ENCODE measurements at regions not wholly inside any gene's neighbourhood (a gene's known extent, or its start where the extent isn't known, plus 50 kb on each side); places are given as distances from the start of the nearest gene placed in this dataset.

- DNase-seq (ENCODE audit: low spot score): no peak
Measured at GRCh38 chr7:118022546-118022945, 149.3 kb upstream of the CTTNBP2 start.

- no peak for DNase-seq (ENCODE audit: low spot score)
Measured at GRCh38 chr7:118026791-118027190, 153.6 kb upstream of the CTTNBP2 start.

- no peak for DNase-seq (ENCODE audit: low spot score)
Measured at GRCh38 chr7:118028226-118028625, 155.0 kb upstream of the CTTNBP2 start.

- DNase-seq (ENCODE audit: low spot score): no peak
Measured at GRCh38 chr7:118029826-118030422, 154.0 kb upstream of the LSM8 start.

GRCh38 chr7:118033273-118033672 lies 150.7 kb upstream of the LSM8 start:
- DNase-seq (ENCODE audit: low spot score): no peak

GRCh38 chr7:118039963-118040489 lies 143.9 kb upstream of the LSM8 start:
- DNase-seq (ENCODE audit: low spot score): no peak

GRCh38 chr7:118040562-118040961 lies 143.4 kb upstream of the LSM8 start:
- no peak for DNase-seq (ENCODE audit: low spot score)

GRCh38 chr7:118041251-118041878 lies 142.6 kb upstream of the LSM8 start:
- DNase-seq (ENCODE audit: low spot score): no peak

GRCh38 chr7:118045629-118046028 lies 138.3 kb upstream of the LSM8 start:
- DNase-seq (ENCODE audit: low spot score): no peak

GRCh38 chr7:118046086-118046485 lies 137.9 kb upstream of the LSM8 start:
- DNase-seq (ENCODE audit: low spot score): no peak

- DNase-seq (ENCODE audit: low spot score): no peak
Measured at GRCh38 chr7:118046801-118047200, 137.2 kb upstream of the LSM8 start.

- no peak for DNase-seq (ENCODE audit: low spot score)
Measured at GRCh38 chr7:118052336-118052735, 131.6 kb upstream of the LSM8 start.

- DNase-seq (ENCODE audit: low spot score): no peak
Measured at GRCh38 chr7:118053353-118053752, 130.6 kb upstream of the LSM8 start.

GRCh38 chr7:118054529-118054928 lies 129.4 kb upstream of the LSM8 start:
- no peak for DNase-seq (ENCODE audit: low spot score)

GRCh38 chr7:118055647-118056046 lies 128.3 kb upstream of the LSM8 start:
- no peak for DNase-seq (ENCODE audit: low spot score)

- no peak for DNase-seq (ENCODE audit: low spot score)
Measured at GRCh38 chr7:118057404-118057803, 126.6 kb upstream of the LSM8 start.

- no peak for DNase-seq (ENCODE audit: low spot score)
Measured at GRCh38 chr7:118059209-118059608, 124.8 kb upstream of the LSM8 start.

- no peak for DNase-seq (ENCODE audit: low spot score)
Measured at GRCh38 chr7:118060692-118061091, 123.3 kb upstream of the LSM8 start.

GRCh38 chr7:118061386-118061785 lies 122.6 kb upstream of the LSM8 start:
- no peak for DNase-seq (ENCODE audit: low spot score)

- DNase-seq (ENCODE audit: low spot score): no peak
Measured at GRCh38 chr7:118072893-118073674, 110.9 kb upstream of the LSM8 start.

GRCh38 chr7:118075936-118076335 lies 108.0 kb upstream of the LSM8 start:
- DNase-seq (ENCODE audit: low spot score): no peak

GRCh38 chr7:118076564-118076963 lies 107.4 kb upstream of the LSM8 start:
- DNase-seq (ENCODE audit: low spot score): no peak

GRCh38 chr7:118078015-118078414 lies 105.9 kb upstream of the LSM8 start:
- DNase-seq (ENCODE audit: low spot score): no peak
